Liver (tissue), 8 donors: ENCODE measurements at regions not wholly inside any gene's neighbourhood (a gene's known extent, or its start where the extent isn't known, plus 50 kb on each side); places are given as distances from the start of the nearest gene placed in this dataset.

ENCODE experiments used
- DNase-seq: peaks from one replicate; pipeline ENCODE4 v3.0.0-alpha.2; 2017; ENCODE audit warnings: low spot score
- H3K27ac ChIP-seq, 2 donors: one replicate each; pipeline ENCODE4 v1.7.0; 2013; ENCODE audit warnings: inconsistent platforms in 2 of 2, low read length in 2 of 2, control low read depth in 1 of 2, low read depth in 1 of 2, mild to moderate bottlenecking in 1 of 2
- H3K27me3 ChIP-seq, 4 donors: one replicate each; pipeline versions ENCODE4 v1.6.1 to v1.7.0; 2013; ENCODE audit warnings: low read length in 3 of 4, inconsistent platforms in 1 of 4, mild to moderate bottlenecking in 1 of 4, moderate library complexity in 1 of 4; ENCODE audit not compliant: control insufficient read depth in 4 of 4, insufficient read depth in 4 of 4
- H3K36me3 ChIP-seq, 4 donors: one replicate each; pipeline versions ENCODE4 v1.6.1 to v1.7.0; 2013; ENCODE audit warnings: low read length in 3 of 4, mild to moderate bottlenecking in 3 of 4, low read depth in 1 of 4, moderate library complexity in 1 of 4; ENCODE audit not compliant: control insufficient read depth in 4 of 4, insufficient read depth in 3 of 4
- H3K4me1 ChIP-seq, 4 donors: one replicate each; pipeline versions ENCODE4 v1.6.1 to v1.7.0; 2013; ENCODE audit warnings: low read length in 3 of 4, mild to moderate bottlenecking in 3 of 4, moderate library complexity in 1 of 4; ENCODE audit not compliant: control insufficient read depth in 4 of 4, insufficient read depth in 4 of 4
- H3K4me3 ChIP-seq, 3 donors: one replicate each; pipeline versions ENCODE4 v1.6.1 to v1.7.0; 2013; ENCODE audit warnings: low read length in 3 of 3, control low read depth in 1 of 3, low read depth in 1 of 3, mild to moderate bottlenecking in 1 of 3
- H3K9ac ChIP-seq, 2 donors: one replicate each; pipeline ENCODE4 v1.7.0; 2013; ENCODE audit warnings: low read length in 2 of 2, mild to moderate bottlenecking in 2 of 2, moderate library complexity in 2 of 2, control low read depth in 1 of 2, low read depth in 1 of 2
- H3K9me3 ChIP-seq, 4 donors: one replicate each; pipeline versions ENCODE4 v1.6.1 to v1.7.0; 2013; ENCODE audit warnings: low read length in 3 of 4; ENCODE audit not compliant: control insufficient read depth in 4 of 4
- ATF3 ChIP-seq: IDR thresholded peaks from 2 replicates; pipeline ENCODE4 v1.6.1; 2016; ENCODE audit warnings: antibody characterized with exemption
- EGR1 ChIP-seq, 2 donors: IDR thresholded peaks; 2 replicates each; pipeline ENCODE4 v1.6.1; 2016 to 2018; ENCODE audit warnings: antibody characterized with exemption in 2 of 2, low read depth in 2 of 2
- FOXA1 ChIP-seq: IDR thresholded peaks from 2 replicates; pipeline ENCODE4 v1.6.1; 2016; ENCODE audit warnings: antibody characterized with exemption
- FOXA2 ChIP-seq: IDR thresholded peaks from 2 replicates; pipeline ENCODE4 v1.6.1; 2016; ENCODE audit warnings: antibody characterized with exemption
- GABPA ChIP-seq, 2 donors: IDR thresholded peaks in 1 of 2; conservative IDR thresholded peaks in 1 of 2; 2 replicates each; pipeline ENCODE4 v1.6.1; 2016; ENCODE audit warnings: antibody characterized with exemption in 2 of 2, mild to moderate bottlenecking in 1 of 2, moderate library complexity in 1 of 2
- HNF4A ChIP-seq, 2 donors: conservative IDR thresholded peaks; 2 replicates each; pipeline ENCODE4 v1.6.1; 2016; ENCODE audit warnings: antibody characterized with exemption in 2 of 2, mild to moderate bottlenecking in 2 of 2
- HNF4G ChIP-seq: IDR thresholded peaks from 2 replicates; pipeline ENCODE4 v1.6.1; 2016; ENCODE audit warnings: antibody characterized with exemption
- JUND ChIP-seq, 2 donors: IDR thresholded peaks; 2 replicates each; pipeline ENCODE4 v1.6.1; 2016; ENCODE audit warnings: antibody characterized with exemption in 2 of 2
- NR2F2 ChIP-seq: IDR thresholded peaks from 2 replicates; pipeline ENCODE4 v1.6.1; 2016; ENCODE audit warnings: antibody characterized with exemption
- RAD21 ChIP-seq, 2 donors: IDR thresholded peaks; 2 replicates each; pipeline ENCODE4 v1.6.1; 2016; ENCODE audit warnings: antibody characterized with exemption in 2 of 2, mild to moderate bottlenecking in 2 of 2
- RXRA ChIP-seq, 2 donors: IDR thresholded peaks; 2 replicates each; pipeline ENCODE4 v1.6.1; 2017 to 2018; ENCODE audit warnings: antibody characterized with exemption in 2 of 2, mild to moderate bottlenecking in 1 of 2
- SP1 ChIP-seq: IDR thresholded peaks from 2 replicates; pipeline ENCODE4 v1.6.1; 2018; ENCODE audit warnings: antibody characterized with exemption, mild to moderate bottlenecking
- TAF1 ChIP-seq: conservative IDR thresholded peaks from 2 replicates; pipeline ENCODE4 v1.6.1; 2016; ENCODE audit warnings: antibody characterized with exemption, mild to moderate bottlenecking
- YY1 ChIP-seq: IDR thresholded peaks from 2 replicates; pipeline ENCODE4 v1.6.1; 2016; ENCODE audit warnings: antibody characterized with exemption, mild to moderate bottlenecking
- WGBS: extraction: QIAGEN DNeasy Blood & Tissue Kit; methylation state at CpG from one replicate; pipeline ENCODE4 v1.1.7; 2013; 5-methylcytosine and 5-hydroxymethylcytosine counted together
- TF ChIP-seq, protein P1 (sequence below): IDR thresholded peaks from 2 replicates; pipeline ENCODE4 v1.6.1; 2016; ENCODE audit warnings: antibody characterized with exemption
- TF ChIP-seq, protein P2 (sequence below): IDR thresholded peaks from 2 replicates; pipeline ENCODE4 v1.6.1; 2016; ENCODE audit warnings: antibody characterized with exemption
- TF ChIP-seq, protein P3 (sequence below): fragments of 150-350 bp; IDR thresholded peaks from 2 replicates; pipeline ENCODE4 v1.5.1; 2017; ENCODE audit warnings: improper control_type of control experiment, low read depth, low read length; ENCODE audit not compliant: missing input control
- TF ChIP-seq, protein P4 (sequence below): IDR thresholded peaks from 2 replicates; pipeline ENCODE4 v1.6.1; 2016; ENCODE audit warnings: antibody characterized with exemption, mild to moderate bottlenecking
- donor health status: healthy.
- donor health status: healthy.
- donor health status: healthy.
- donor health status: healthy.
- donor health status: healthy.

DNA sequence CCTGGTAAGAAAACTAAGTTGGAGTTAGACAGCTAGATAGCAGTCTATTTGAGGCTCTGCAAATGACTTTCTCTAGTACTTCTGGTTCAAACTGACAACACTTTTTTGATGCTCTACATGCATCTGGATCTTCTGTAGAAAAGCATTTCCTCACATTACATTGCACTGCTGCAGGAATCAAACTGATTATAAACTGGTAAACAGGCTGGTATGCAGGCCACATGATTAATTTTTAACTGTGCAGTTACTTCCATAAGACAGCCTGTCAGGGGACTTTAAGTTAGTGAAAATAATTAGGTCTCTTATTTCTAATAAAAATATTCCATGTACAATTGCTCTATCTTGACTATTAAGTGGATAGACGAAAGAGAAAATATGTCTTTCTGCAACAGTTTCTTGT is 550.0 kb upstream of the ALCAM start:
- WGBS, result 67% methylated on average over 1 of the region's 1 CpG
- Histone ChIP-seq H3K27me3 (no peaks in the 10 kb centered on the region), H3K27ac (no peak overlapping the region), H3K4me3 (no peak overlapping the region), H3K36me3 (no peaks in the 10 kb centered on the region), H3K9me3 (peaks cover 0 to 12% (median 3%) of the 10 kb centered on the region in 4 donors), H3K4me1 (no peaks in the 10 kb centered on the region), H3K9ac (no peak overlapping the region)
- TF ChIP-seq YY1 (no peak), NR2F2 (no peak), GABPA (IDR thresholded peaks at IDR 0.05 in 1 of 2, conservative IDR thresholded peaks at IDR 0.05 in 1 of 2) (no peak), RXRA (IDR thresholded peaks at IDR 0.05) (no peak), SP1 (no peak), FOXA2 (no peak), RAD21 (IDR thresholded peaks at IDR 0.05) (no peak), HNF4G (no peak), TAF1 (no peak), EGR1 (IDR thresholded peaks at IDR 0.05; ENCODE audit: low read depth in 2 of 2) (no peak), HNF4A (conservative IDR thresholded peaks at IDR 0.05) (no peak), ATF3 (no peak), JUND (IDR thresholded peaks at IDR 0.05) (no peak), FOXA1 (no peak)
- TF ChIP-seq, protein P1, sequence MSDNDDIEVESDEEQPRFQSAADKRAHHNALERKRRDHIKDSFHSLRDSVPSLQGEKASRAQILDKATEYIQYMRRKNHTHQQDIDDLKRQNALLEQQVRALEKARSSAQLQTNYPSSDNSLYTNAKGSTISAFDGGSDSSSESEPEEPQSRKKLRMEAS, result no peak
- TF ChIP-seq, protein P2, sequence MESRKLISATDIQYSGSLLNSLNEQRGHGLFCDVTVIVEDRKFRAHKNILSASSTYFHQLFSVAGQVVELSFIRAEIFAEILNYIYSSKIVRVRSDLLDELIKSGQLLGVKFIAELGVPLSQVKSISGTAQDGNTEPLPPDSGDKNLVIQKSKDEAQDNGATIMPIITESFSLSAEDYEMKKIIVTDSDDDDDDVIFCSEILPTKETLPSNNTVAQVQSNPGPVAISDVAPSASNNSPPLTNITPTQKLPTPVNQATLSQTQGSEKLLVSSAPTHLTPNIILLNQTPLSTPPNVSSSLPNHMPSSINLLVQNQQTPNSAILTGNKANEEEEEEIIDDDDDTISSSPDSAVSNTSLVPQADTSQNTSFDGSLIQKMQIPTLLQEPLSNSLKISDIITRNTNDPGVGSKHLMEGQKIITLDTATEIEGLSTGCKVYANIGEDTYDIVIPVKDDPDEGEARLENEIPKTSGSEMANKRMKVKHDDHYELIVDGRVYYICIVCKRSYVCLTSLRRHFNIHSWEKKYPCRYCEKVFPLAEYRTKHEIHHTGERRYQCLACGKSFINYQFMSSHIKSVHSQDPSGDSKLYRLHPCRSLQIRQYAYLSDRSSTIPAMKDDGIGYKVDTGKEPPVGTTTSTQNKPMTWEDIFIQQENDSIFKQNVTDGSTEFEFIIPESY, result no peak
- TF ChIP-seq, protein P3, sequence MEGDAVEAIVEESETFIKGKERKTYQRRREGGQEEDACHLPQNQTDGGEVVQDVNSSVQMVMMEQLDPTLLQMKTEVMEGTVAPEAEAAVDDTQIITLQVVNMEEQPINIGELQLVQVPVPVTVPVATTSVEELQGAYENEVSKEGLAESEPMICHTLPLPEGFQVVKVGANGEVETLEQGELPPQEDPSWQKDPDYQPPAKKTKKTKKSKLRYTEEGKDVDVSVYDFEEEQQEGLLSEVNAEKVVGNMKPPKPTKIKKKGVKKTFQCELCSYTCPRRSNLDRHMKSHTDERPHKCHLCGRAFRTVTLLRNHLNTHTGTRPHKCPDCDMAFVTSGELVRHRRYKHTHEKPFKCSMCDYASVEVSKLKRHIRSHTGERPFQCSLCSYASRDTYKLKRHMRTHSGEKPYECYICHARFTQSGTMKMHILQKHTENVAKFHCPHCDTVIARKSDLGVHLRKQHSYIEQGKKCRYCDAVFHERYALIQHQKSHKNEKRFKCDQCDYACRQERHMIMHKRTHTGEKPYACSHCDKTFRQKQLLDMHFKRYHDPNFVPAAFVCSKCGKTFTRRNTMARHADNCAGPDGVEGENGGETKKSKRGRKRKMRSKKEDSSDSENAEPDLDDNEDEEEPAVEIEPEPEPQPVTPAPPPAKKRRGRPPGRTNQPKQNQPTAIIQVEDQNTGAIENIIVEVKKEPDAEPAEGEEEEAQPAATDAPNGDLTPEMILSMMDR, result no peak
- TF ChIP-seq, protein P4, sequence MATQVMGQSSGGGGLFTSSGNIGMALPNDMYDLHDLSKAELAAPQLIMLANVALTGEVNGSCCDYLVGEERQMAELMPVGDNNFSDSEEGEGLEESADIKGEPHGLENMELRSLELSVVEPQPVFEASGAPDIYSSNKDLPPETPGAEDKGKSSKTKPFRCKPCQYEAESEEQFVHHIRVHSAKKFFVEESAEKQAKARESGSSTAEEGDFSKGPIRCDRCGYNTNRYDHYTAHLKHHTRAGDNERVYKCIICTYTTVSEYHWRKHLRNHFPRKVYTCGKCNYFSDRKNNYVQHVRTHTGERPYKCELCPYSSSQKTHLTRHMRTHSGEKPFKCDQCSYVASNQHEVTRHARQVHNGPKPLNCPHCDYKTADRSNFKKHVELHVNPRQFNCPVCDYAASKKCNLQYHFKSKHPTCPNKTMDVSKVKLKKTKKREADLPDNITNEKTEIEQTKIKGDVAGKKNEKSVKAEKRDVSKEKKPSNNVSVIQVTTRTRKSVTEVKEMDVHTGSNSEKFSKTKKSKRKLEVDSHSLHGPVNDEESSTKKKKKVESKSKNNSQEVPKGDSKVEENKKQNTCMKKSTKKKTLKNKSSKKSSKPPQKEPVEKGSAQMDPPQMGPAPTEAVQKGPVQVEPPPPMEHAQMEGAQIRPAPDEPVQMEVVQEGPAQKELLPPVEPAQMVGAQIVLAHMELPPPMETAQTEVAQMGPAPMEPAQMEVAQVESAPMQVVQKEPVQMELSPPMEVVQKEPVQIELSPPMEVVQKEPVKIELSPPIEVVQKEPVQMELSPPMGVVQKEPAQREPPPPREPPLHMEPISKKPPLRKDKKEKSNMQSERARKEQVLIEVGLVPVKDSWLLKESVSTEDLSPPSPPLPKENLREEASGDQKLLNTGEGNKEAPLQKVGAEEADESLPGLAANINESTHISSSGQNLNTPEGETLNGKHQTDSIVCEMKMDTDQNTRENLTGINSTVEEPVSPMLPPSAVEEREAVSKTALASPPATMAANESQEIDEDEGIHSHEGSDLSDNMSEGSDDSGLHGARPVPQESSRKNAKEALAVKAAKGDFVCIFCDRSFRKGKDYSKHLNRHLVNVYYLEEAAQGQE, result no peak
- no peak for DNase-seq
